Small intestine (tissue), 7 donors: ENCODE measurements at regions not wholly inside any gene's neighbourhood (a gene's known extent, or its start where the extent isn't known, plus 50 kb on each side); places are given as distances from the start of the nearest gene placed in this dataset.

Source experiments
- DNase-seq, 2 donors: peaks; one replicate each; pipeline versions ENCODE4 v3.0.0 to v3.0.0-alpha.2; 2013
- FAIRE-seq: peaks from 2 replicates; lab custom pipeline; 2012; peaks lifted over from hg19 to GRCh38; lab: Jason Lieb, UNC
- H3K27ac ChIP-seq, 3 donors: one replicate each; pipeline ENCODE4 v1.5.1; 2013; ENCODE audit warnings: low read length in 2 of 3, mild to moderate bottlenecking in 2 of 3, control low read depth in 1 of 3, inconsistent platforms in 1 of 3, low read depth in 1 of 3, moderate library complexity in 1 of 3
- H3K27me3 ChIP-seq, 3 donors: one replicate each; pipeline ENCODE4 v1.6.1; 2013; ENCODE audit warnings: low read length in 3 of 3, inconsistent platforms in 1 of 3; ENCODE audit not compliant: control insufficient read depth in 3 of 3, insufficient read depth in 3 of 3
- H3K36me3 ChIP-seq, 3 donors: one replicate each; pipeline ENCODE4 v1.6.1; 2013; ENCODE audit warnings: low read length in 3 of 3, inconsistent platforms in 1 of 3, low read depth in 1 of 3, mild to moderate bottlenecking in 1 of 3, moderate library complexity in 1 of 3; ENCODE audit not compliant: control insufficient read depth in 3 of 3, insufficient read depth in 2 of 3
- H3K4me1 ChIP-seq, 3 donors: one replicate each; pipeline ENCODE4 v1.6.1; 2013; ENCODE audit warnings: low read length in 2 of 3, inconsistent platforms in 1 of 3, low read depth in 1 of 3, mild to moderate bottlenecking in 1 of 3, moderate library complexity in 1 of 3; ENCODE audit not compliant: control insufficient read depth in 3 of 3, insufficient read depth in 2 of 3
- H3K4me3 ChIP-seq, 3 donors: one replicate each; pipeline ENCODE4 v1.5.1; 2013; ENCODE audit warnings: low read length in 3 of 3, control low read depth in 1 of 3, inconsistent platforms in 1 of 3, low read depth in 1 of 3, mild to moderate bottlenecking in 1 of 3, moderate library complexity in 1 of 3
- H3K9me3 ChIP-seq, 2 donors: one replicate each; pipeline ENCODE4 v1.6.1; 2013; ENCODE audit warnings: low read depth in 1 of 2, low read length in 1 of 2; ENCODE audit not compliant: control insufficient read depth in 2 of 2, insufficient read depth in 1 of 2
- WGBS, 3 donors: extraction: QIAGEN DNeasy Blood & Tissue Kit; methylation state at CpG; one replicate each; pipeline ENCODE4 v1.1.7; 2013; 5-methylcytosine and 5-hydroxymethylcytosine counted together
- donor health status: healthy with polysubstance abuse.
- donor health status: control.
- donor health status: control.
- donor health status: Bipolar disorder and iron deficiency.
- donor health status: healthy.

- Histone ChIP-seq H3K36me3 (no peaks in the 10 kb centered on the region), H3K4me1 (no peaks in the 10 kb centered on the region), H3K27me3 (peaks cover 0 to 2% (median 0%) of the 10 kb centered on the region in 3 donors), H3K4me3 (no peak overlapping the region), H3K9me3 (peaks cover 0 to 6% of the 10 kb centered on the region in 2 donors), H3K27ac (no peak overlapping the region)
- no peak for DNase-seq
- WGBS, 3 donors: 27 to 51% (median 30%) methylated on average over 1 of the region's 1 CpG
- FAIRE-seq: no peak
Measured at GRCh38 chr1:117812869-117813511, 116.4 kb downstream of the GDAP2 start.
